ENCODE measurements at regions not wholly inside any gene's neighbourhood (a gene's known extent, or its start where the extent isn't known, plus 50 kb on each side); places are given as distances from the start of the nearest gene placed in this dataset.

- no peak overlapping the region for H3K27ac ChIP-seq (ENCODE audit: low read length)
These were observed 191.4 kb upstream of the CHORDC1 start for GRCh38 chr11:90414221-90414620.

GRCh38 chr11:90407350-90407749 is 184.5 kb upstream of the CHORDC1 start:
- H3K27me3 ChIP-seq (ENCODE audit: low read depth, low read length) = no peaks in the 10 kb centered on the region
- H3K36me3 ChIP-seq (replicated peaks; ENCODE audit: low read depth, low read length) = no peaks in the 10 kb centered on the region
- H3K9me3 ChIP-seq (ENCODE audit: insufficient read depth, low read length) = no peaks in the 10 kb centered on the region
- no peaks in the 10 kb centered on the region for H3K79me2 ChIP-seq (ENCODE audit: low read length)
- no peak overlapping the region for H2AFZ ChIP-seq (ENCODE audit: low read depth, low read length)
- TF ChIP-seq CTCF (IDR thresholded peaks at IDR 0.05; ENCODE audit: low read depth, low read length) = no peak
- no peak for TF ChIP-seq EZH2phosphoT487 (IDR thresholded peaks at IDR 0.05; ENCODE audit: low read depth)
- no peaks in the 10 kb centered on the region for H4K20me1 ChIP-seq (ENCODE audit: insufficient read depth, low read length)
- H3K4me1 ChIP-seq (ENCODE audit: low read length) = peaks cover 12% of the 10 kb centered on the region
- H3K4me2 ChIP-seq (ENCODE audit: low read length) = peak overlapping the region; percentile 42
- no peak overlapping the region for H3K9ac ChIP-seq (ENCODE audit: low read length)
- H3K4me3 ChIP-seq (ENCODE audit: low read length) = peak overlapping the region; percentile 26; the same call in 1 of the 2 replicates
- H3K27ac ChIP-seq (ENCODE audit: low read length) = no peak overlapping the region

More at GRCh38 chr11:90414221-90414620, 191.4 kb upstream of the CHORDC1 start:
- Histone ChIP-seq H3K79me2 (ENCODE audit: low read length) (no peaks in the 10 kb centered on the region), H3K9ac (ENCODE audit: low read length) (no peak overlapping the region), H3K4me2 (ENCODE audit: low read length) (no peak overlapping the region), H3K4me1 (ENCODE audit: low read length) (no peaks in the 10 kb centered on the region), H3K36me3 (replicated peaks; ENCODE audit: low read depth, low read length) (no peaks in the 10 kb centered on the region), H3K9me3 (ENCODE audit: insufficient read depth, low read length) (no peaks in the 10 kb centered on the region), H3K4me3 (ENCODE audit: low read length) (no peak overlapping the region), H3K27me3 (ENCODE audit: low read depth, low read length) (no peaks in the 10 kb centered on the region), H2AFZ (ENCODE audit: low read depth, low read length) (no peak overlapping the region), H4K20me1 (ENCODE audit: insufficient read depth, low read length) (no peaks in the 10 kb centered on the region)
- no peak for TF ChIP-seq EZH2phosphoT487 (IDR thresholded peaks at IDR 0.05; ENCODE audit: low read depth)

- H3K79me2 ChIP-seq (ENCODE audit: low read length) = no peaks in the 10 kb centered on the region
- H3K27me3 ChIP-seq (ENCODE audit: low read depth, low read length) = no peaks in the 10 kb centered on the region
- no peak overlapping the region for H2AFZ ChIP-seq (ENCODE audit: low read depth, low read length)
- TF ChIP-seq EZH2phosphoT487 (IDR thresholded peaks at IDR 0.05; ENCODE audit: low read depth) (no peak), CTCF (IDR thresholded peaks at IDR 0.05; ENCODE audit: low read depth, low read length) (peak; percentile 18; the same call in 1 of the 2 replicates)
- no peak overlapping the region for H3K4me2 ChIP-seq (ENCODE audit: low read length)
- H3K4me1 ChIP-seq (ENCODE audit: low read length) = no peaks in the 10 kb centered on the region
- no peak overlapping the region for H3K4me3 ChIP-seq (ENCODE audit: low read length)
- H3K9ac ChIP-seq (ENCODE audit: low read length) = no peak overlapping the region
- H3K27ac ChIP-seq (ENCODE audit: low read length) = no peak overlapping the region
- H3K36me3 ChIP-seq (replicated peaks; ENCODE audit: low read depth, low read length) = no peaks in the 10 kb centered on the region
- no peaks in the 10 kb centered on the region for H3K9me3 ChIP-seq (ENCODE audit: insufficient read depth, low read length)
- no peaks in the 10 kb centered on the region for H4K20me1 ChIP-seq (ENCODE audit: insufficient read depth, low read length)
These were observed 169.8 kb upstream of the CHORDC1 start for GRCh38 chr11:90392692-90393091.

GRCh38 chr11:90391756-90392155 is 168.9 kb upstream of the CHORDC1 start:
- Histone ChIP-seq H3K9ac (ENCODE audit: low read length) (no peak overlapping the region), H3K79me2 (ENCODE audit: low read length) (no peaks in the 10 kb centered on the region), H4K20me1 (ENCODE audit: insufficient read depth, low read length) (no peaks in the 10 kb centered on the region), H2AFZ (ENCODE audit: low read depth, low read length) (no peak overlapping the region), H3K4me1 (ENCODE audit: low read length) (no peaks in the 10 kb centered on the region), H3K9me3 (ENCODE audit: insufficient read depth, low read length) (no peaks in the 10 kb centered on the region), H3K27me3 (ENCODE audit: low read depth, low read length) (no peaks in the 10 kb centered on the region), H3K4me2 (ENCODE audit: low read length) (no peak overlapping the region), H3K36me3 (replicated peaks; ENCODE audit: low read depth, low read length) (no peaks in the 10 kb centered on the region), H3K27ac (ENCODE audit: low read length) (no peak overlapping the region), H3K4me3 (ENCODE audit: low read length) (no peak overlapping the region)
- TF ChIP-seq CTCF (IDR thresholded peaks at IDR 0.05; ENCODE audit: low read depth, low read length) = no peak
- TF ChIP-seq EZH2phosphoT487 (IDR thresholded peaks at IDR 0.05; ENCODE audit: low read depth) = no peak

- H3K4me3 ChIP-seq (ENCODE audit: low read length) = no peak overlapping the region
- H3K27ac ChIP-seq (ENCODE audit: low read length) = no peak overlapping the region
- no peak overlapping the region for H2AFZ ChIP-seq (ENCODE audit: low read depth, low read length)
- no peak overlapping the region for H3K4me2 ChIP-seq (ENCODE audit: low read length)
- no peaks in the 10 kb centered on the region for H3K36me3 ChIP-seq (replicated peaks; ENCODE audit: low read depth, low read length)
- TF ChIP-seq EZH2phosphoT487 (IDR thresholded peaks at IDR 0.05; ENCODE audit: low read depth) (no peak), CTCF (IDR thresholded peaks at IDR 0.05; ENCODE audit: low read depth, low read length) (no peak)
- no peaks in the 10 kb centered on the region for H4K20me1 ChIP-seq (ENCODE audit: insufficient read depth, low read length)
- H3K4me1 ChIP-seq (ENCODE audit: low read length) = no peaks in the 10 kb centered on the region
- H3K27me3 ChIP-seq (ENCODE audit: low read depth, low read length) = no peaks in the 10 kb centered on the region
- H3K79me2 ChIP-seq (ENCODE audit: low read length) = no peaks in the 10 kb centered on the region
- no peak overlapping the region for H3K9ac ChIP-seq (ENCODE audit: low read length)
- H3K9me3 ChIP-seq (ENCODE audit: insufficient read depth, low read length) = no peaks in the 10 kb centered on the region
These were observed 157.4 kb upstream of the CHORDC1 start for GRCh38 chr11:90380206-90380605.
